NCI-H526 (cell line): ENCODE measurements at regions not wholly inside any gene's neighbourhood (a gene's known extent, or its start where the extent isn't known, plus 50 kb on each side); places are given as distances from the start of the nearest gene placed in this dataset.
"Not testable (repeated sequence)": the region's sequence is repeated elsewhere in the genome, so short reads cannot be mapped to it uniquely, and the experiment has no call there.

Experiments
- DNase-seq, 2 experiments: peaks; one replicate each; lab custom pipeline; 2025; lab: John Stamatoyannopoulos, UW

- DNase-seq = no peak
Observed at GRCh38 chr13:112261924-112262323, 114.2 kb upstream of the SPACA7 start.

DNA sequence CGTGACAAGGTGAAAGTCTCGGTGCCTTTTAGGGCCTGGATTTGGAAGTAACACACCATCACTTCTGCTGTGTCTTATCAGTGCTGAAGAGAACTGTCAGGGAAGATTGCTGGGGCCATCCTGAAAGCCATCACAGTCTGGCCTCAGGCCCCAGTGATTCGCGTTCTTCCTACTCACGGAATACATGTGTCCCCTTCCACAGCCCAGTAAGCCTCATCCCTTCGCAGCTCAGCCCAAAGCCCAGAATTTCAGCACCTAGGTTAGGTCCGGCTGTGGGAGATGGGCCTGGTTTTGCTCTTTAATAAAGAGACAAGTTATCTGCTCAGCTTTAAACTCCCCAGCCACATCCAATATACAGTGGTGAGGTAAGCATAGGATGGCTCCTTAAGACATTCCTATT, 113.0 kb upstream of the SPACA7 start:
- no peak for DNase-seq

DNA sequence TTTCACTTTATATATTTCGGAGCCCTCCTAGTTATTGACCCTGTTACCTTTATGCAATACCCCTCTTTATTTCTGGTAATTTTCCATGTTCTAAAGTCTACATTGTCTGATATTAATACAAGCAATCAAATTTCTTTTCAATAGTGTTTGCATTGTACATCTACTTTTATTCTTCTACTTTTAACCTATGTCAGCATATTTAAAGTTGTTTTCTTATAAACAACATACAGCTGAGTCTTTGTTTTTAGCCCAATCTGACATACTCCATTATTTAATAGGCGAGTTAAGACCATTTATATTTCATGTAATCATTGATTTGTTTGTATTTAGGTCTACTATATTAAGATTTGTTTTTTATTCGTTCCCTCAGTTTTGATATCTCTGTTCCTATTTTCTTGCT, 108.5 kb upstream of the SPACA7 start:
- DNase-seq = no peak

- no peak for DNase-seq
Observed at GRCh38 chr13:112270951-112271350, 105.2 kb upstream of the SPACA7 start.

- not testable (repeated sequence) for DNase-seq
Observed at GRCh38 chr13:112286733-112287132, 89.4 kb upstream of the SPACA7 start.

DNA sequence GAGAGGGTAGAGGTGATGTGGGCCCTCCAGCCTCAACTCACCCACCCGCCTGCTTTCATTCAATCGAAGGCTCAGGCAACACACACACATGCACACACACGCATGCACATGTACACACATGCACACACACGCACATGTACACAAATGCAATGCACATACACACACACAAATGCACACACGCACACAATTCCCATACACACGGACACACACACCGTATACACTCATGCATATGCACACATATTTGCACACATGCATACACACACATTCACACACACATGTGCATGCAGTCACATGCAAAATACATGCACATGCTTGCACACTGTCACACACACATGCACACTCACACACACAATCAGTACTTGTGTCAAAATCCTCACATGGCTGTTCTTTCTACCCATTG, 55.9 kb upstream of the SPACA7 start:
- DNase-seq = no peak

- no peak for DNase-seq
Observed at GRCh38 chr13:112322557-112322956, 53.6 kb upstream of the SPACA7 start.

DNA sequence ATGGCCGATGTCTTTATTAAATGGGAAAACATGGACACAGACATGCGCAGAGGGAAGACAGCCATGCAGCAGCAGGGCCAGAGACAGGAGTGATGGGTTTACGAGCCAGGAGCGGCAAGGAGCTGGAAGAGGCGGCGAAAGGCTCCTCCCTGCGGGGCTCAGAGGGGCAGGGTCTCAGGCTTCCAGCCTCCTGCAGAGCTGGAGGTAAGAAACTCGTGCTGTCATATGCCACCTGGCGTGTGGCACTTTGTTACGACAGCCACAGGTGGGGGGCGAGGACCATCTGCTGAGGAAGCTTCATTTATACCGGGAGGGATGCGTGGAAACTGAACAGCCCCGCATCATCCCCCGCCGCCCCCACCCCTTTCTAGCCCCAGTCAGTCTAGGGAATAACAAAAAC, 52.0 kb upstream of the SPACA7 start:
- no peak for DNase-seq

DNA sequence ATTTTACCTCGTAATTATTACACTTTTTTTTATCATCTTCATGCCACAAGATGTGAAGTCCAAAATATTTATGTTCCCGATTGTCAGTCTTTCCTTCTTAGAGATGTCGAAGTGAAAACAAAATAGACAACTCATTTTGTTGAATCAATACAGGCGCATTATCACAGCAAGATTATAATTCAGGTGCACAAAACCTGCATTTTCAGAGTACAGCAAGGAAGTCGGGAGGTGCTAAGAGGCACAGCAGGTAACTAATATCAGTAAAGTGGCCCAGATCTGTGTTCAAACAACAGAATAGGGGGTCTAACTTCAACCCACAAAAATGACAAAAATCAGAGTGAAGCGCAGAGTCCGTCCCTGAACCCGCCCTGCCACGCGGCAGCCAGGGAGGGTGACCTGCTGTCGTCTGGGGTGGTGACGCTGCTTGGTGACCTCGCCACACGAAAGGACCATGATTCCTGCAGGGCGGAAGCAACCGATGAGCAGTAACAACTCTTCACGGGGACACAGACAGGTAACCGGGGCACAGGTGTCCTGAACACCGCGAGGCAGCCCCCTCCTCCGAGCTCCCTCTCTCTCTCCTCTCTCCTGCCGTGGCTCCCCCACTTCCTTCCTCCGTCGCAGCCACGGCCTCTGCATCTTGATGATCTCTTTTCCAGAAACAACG, 50.9 kb upstream of the SPACA7 start:
- DNase-seq = no peak

DNA sequence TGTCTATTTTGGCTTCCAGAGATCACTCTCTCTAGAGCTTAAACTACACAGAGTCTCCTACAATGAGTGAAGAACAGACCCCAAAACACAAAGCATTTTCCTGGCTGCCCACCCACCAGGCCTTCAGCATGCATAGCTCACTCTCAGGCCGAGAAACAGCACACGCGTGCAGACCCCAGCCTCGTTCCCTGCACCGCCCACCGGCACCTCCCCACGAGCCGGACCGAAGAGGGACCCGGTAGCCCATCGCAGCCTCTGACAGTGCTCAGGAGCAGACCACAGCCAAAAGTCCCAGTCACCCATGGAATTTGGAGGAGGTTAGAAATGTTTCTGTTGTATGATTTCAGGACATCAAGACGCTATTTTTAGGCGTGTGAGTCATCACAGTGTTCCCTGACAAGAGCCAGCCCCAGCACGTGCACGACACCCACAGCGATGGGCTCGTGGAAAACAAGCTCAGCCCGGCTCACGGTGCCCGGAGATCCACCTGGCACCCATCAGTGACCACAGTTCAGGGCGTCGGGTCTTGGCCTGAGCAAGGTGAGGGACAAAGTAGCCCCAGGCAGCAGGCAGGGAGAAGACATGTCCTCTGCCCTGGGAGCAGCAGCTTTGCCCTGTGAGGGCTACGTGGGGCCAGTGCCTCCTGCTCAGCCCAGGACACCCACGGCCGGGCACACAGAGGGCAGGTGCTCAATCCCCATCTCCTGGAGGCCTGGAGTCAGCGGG, 50.1 kb upstream of the SPACA7 start:
- DNase-seq = no peak
